Thoracic aorta (tissue), 2 donors: ENCODE measurements at regions not wholly inside any gene's neighbourhood (a gene's known extent, or its start where the extent isn't known, plus 50 kb on each side); places are given as distances from the start of the nearest gene placed in this dataset.

Experiments
- ATAC-seq: fragments of 150-250 bp; one replicate; pipeline ENCODE4 v1.8.0; 2017; ENCODE audit warnings: low read depth; ENCODE audit not compliant: insufficient number of reproducible peaks, low FRiP score
- DNase-seq: peaks from one replicate; pipeline ENCODE4 v3.0.0-alpha.2; 2020; ENCODE audit warnings: low spot score
- H3K27ac ChIP-seq, 2 donors: fragments of 200-600 bp; sonication (generic); 1 replicate in 1 of 2; 2 replicates in 1 of 2; pipeline ENCODE4 v1.5.1; 2016; ENCODE audit warnings: mild to moderate bottlenecking in 2 of 2, moderate library complexity in 2 of 2
- H3K27me3 ChIP-seq: fragments of 200-600 bp; sonication (generic); replicated peaks from 2 replicates; pipeline ENCODE4 v1.6.0; 2016; ENCODE audit warnings: mild to moderate bottlenecking; ENCODE audit not compliant: insufficient read depth
- H3K36me3 ChIP-seq: fragments of 200-600 bp; sonication (generic); one replicate; pipeline ENCODE4 v1.5.1; 2016
- H3K4me1 ChIP-seq, 2 donors: fragments of 200-600 bp; sonication (generic); 1 replicate in 1 of 2; 2 replicates in 1 of 2; pipeline versions ENCODE4 v1.5.1 to v1.6.0; 2016; ENCODE audit warnings: low read depth in 2 of 2, mild to moderate bottlenecking in 1 of 2; ENCODE audit not compliant: control insufficient read depth in 1 of 2
- H3K4me3 ChIP-seq: fragments of 200-600 bp; sonication (generic); 2 replicates; pipeline ENCODE4 v1.5.1; 2016; ENCODE audit warnings: mild to moderate bottlenecking
- H3K9me3 ChIP-seq: fragments of 200-600 bp; sonication (generic); 2 replicates; pipeline ENCODE4 v1.5.1; 2016
- TF ChIP-seq, protein P1 (sequence below): fragments of 200-600 bp; sonication (generic); IDR thresholded peaks from one replicate; pipeline ENCODE4 v1.5.1; 2019; ENCODE audit warnings: antibody characterized with exemption

DNA sequence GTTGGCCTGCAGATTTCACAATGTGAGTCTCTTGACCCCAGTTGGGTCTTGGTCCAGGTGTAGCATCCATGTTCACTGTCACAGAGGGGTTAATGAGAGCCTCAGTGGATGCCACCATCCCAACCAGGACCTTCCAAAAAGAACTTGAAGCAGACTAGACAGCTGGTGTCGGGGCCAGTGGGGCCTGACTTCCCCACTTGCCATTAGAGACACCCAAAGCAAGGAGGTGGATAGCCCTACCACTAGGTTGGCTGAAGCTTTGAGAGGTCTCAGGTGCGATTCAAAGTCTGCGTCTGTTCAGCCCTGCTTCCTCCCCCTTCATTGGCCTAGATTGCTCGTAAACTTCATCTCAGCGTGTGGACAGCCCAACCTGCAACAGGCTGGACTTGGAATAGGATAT, 196.4 kb upstream of the RREB1 start:
- Histone ChIP-seq H3K9me3 (no peaks in the 10 kb centered on the region), H3K36me3 (no peaks in the 10 kb centered on the region), H3K27ac (no peak overlapping the region), H3K4me1 (peaks cover 3 to 10% of the 10 kb centered on the region in 2 donors), H3K27me3 (no peaks in the 10 kb centered on the region), H3K4me3 (no peak overlapping the region)
- DNase-seq (no peak), ATAC-seq (no peak)
- TF ChIP-seq, protein P1, sequence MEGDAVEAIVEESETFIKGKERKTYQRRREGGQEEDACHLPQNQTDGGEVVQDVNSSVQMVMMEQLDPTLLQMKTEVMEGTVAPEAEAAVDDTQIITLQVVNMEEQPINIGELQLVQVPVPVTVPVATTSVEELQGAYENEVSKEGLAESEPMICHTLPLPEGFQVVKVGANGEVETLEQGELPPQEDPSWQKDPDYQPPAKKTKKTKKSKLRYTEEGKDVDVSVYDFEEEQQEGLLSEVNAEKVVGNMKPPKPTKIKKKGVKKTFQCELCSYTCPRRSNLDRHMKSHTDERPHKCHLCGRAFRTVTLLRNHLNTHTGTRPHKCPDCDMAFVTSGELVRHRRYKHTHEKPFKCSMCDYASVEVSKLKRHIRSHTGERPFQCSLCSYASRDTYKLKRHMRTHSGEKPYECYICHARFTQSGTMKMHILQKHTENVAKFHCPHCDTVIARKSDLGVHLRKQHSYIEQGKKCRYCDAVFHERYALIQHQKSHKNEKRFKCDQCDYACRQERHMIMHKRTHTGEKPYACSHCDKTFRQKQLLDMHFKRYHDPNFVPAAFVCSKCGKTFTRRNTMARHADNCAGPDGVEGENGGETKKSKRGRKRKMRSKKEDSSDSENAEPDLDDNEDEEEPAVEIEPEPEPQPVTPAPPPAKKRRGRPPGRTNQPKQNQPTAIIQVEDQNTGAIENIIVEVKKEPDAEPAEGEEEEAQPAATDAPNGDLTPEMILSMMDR: no peak

DNA sequence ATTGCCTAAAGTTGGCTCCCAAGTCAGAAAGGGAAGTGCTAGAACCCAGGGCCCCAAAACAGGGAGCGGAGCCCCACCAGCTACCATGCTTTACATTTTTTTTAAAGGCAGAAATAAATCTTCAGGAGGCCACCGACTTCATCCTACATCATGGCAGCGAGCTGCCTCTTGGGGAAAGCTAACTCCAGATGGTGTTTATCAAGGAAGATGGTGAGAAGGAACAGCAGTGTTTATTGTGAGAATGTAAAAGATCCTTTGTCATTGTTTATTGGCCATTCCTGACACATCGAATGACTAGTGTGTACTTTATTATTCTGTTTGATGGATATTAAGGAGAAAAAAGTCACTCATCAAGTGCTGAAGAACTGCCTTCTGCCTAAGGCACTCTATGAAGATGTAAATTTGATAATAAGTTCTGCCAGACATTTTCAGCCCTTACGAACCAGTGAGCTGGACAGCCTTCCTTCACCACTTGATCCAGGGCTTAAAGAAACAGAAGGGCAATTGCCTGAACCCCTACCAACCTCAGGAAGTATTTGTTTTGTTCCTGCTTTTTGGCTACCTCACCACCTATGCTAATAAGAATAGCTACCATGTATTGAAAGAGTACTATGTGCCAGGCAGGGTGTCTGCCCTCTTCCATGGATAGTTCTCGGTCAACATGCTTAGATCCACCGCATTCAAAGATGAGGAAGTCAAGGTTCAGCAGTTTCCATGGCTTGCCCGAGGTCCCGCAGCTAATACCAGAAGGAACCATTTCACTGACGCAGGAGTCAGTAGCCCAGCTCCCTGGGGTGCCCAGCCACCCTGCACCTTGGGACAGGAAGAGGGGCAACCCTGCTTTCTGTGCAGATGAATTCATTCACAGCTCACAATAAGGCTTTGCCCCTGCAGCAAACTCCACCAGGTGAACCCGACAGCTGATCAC, 194.7 kb upstream of the RREB1 start:
- Histone ChIP-seq H3K4me1 (peaks cover 3 to 10% of the 10 kb centered on the region in 2 donors), H3K36me3 (no peaks in the 10 kb centered on the region), H3K27me3 (no peaks in the 10 kb centered on the region), H3K4me3 (no peak overlapping the region), H3K27ac (no peak overlapping the region), H3K9me3 (no peaks in the 10 kb centered on the region)
- DNase-seq (no peak), ATAC-seq (no peak)
- TF ChIP-seq, protein P1: no peak

DNA sequence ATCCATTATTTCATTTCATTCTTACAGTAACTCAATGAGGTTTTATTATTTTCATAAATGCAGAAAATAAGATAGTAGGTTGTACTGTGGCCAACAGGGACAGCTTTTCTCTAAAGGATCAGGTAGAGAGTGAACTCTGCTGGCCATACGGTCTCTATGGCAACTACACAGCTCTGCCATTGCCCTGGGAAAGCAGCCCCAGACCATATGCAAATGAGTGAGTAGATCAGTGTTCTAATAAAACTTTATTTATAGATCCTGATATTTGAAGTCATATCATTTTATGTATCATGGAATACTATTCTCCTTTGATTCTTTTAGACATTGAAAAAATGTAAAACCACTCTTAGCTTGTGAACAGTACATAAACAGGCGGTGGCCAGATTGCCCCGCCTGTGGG, 192.5 kb upstream of the RREB1 start:
- Histone ChIP-seq H3K27me3 (no peaks in the 10 kb centered on the region), H3K4me3 (peak overlapping the region; percentile 51), H3K36me3 (no peaks in the 10 kb centered on the region), H3K4me1 (peaks cover 3 to 10% of the 10 kb centered on the region in 2 donors), H3K27ac (peak overlapping the region in 1 of 2 donors; percentile 48), H3K9me3 (no peaks in the 10 kb centered on the region)
- DNase-seq (no peak), ATAC-seq (no peak)
- TF ChIP-seq, protein P1: no peak

DNA sequence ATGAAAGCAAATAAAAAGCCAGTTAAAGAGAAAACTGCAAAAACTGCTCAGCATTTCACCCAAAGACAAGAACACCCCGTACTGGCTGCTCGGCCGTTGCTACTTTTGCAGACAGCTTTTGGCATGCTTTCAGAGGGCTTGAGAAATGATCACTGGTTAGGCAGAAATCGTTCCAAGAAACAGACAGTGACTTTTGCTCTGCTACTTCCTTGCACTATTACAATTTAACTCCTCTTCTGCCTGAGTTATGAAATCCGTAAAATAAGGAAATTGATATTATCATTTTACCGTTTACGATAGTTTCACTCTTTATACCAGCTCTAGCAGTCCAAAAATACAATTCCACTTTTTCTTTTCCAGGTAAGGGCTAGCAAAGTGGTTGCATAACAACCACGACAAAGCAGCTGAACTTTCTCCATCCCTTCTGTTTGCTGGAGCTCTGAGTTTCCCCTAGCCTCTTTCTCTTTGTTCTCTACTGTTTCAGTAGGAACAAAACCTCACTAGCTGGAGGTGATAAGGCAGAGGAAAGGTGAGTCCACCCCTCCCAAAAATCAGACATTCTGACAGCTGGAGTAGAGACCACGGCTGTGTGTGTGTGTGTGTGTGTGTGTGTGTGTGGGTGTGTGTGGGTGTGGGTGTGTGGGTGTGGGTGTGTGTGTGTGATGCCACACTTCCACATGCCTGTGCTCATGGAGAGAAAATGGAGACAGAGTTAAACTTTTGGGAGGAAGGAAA, 191.8 kb upstream of the RREB1 start:
- peak overlapping the region in 1 of 2 donors; percentile 48 for H3K27ac ChIP-seq
- H3K36me3 ChIP-seq: no peaks in the 10 kb centered on the region
- no peak for ATAC-seq
- TF ChIP-seq, protein P1: no peak
- no peaks in the 10 kb centered on the region for H3K27me3 ChIP-seq
- peak overlapping the region; percentile 51 for H3K4me3 ChIP-seq
- H3K4me1 ChIP-seq: peaks cover 3 to 10% of the 10 kb centered on the region in 2 donors
- no peak for DNase-seq
- H3K9me3 ChIP-seq: no peaks in the 10 kb centered on the region

DNA sequence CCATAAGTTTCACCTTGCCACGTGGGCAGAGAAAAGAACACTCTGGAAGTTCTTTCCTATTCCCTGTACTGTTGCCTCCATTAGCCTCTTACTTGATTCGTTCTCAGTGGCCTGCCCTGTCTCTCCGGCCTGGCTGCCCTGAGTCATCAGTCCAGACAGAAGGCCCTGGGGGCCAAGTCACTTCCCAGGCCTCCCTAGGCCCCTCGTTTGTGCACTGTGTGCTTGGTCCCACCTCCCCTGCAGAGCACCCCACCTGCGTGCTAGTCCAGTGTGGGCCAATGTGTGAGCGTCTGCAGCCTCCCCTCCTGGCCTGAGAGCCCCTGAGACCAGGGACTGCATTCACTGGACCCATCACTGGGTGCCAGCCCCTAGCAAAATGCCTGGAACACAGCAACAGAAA, 191.2 kb upstream of the RREB1 start:
- peaks cover 3 to 10% of the 10 kb centered on the region in 2 donors for H3K4me1 ChIP-seq
- TF ChIP-seq, protein P1: no peak
- ATAC-seq (no peak), DNase-seq (no peak)
- no peak overlapping the region for H3K27ac ChIP-seq
- H3K36me3 ChIP-seq: no peaks in the 10 kb centered on the region
- H3K27me3 ChIP-seq: no peaks in the 10 kb centered on the region
- no peaks in the 10 kb centered on the region for H3K9me3 ChIP-seq
- no peak overlapping the region for H3K4me3 ChIP-seq
